HG03354 (cell line): ENCODE measurements at regions not wholly inside any gene's neighbourhood (a gene's known extent, or its start where the extent isn't known, plus 50 kb on each side); places are given as distances from the start of the nearest gene placed in this dataset.

Experiments used
- ATAC-seq: cut with Tn5 transposase; IDR thresholded peaks from one replicate; pipeline ENCODE4 v1.9.1; 2021; ENCODE audit warnings: mild to moderate bottlenecking; ENCODE audit not compliant: unreplicated experiment, poor library complexity, severe bottlenecking

DNA sequence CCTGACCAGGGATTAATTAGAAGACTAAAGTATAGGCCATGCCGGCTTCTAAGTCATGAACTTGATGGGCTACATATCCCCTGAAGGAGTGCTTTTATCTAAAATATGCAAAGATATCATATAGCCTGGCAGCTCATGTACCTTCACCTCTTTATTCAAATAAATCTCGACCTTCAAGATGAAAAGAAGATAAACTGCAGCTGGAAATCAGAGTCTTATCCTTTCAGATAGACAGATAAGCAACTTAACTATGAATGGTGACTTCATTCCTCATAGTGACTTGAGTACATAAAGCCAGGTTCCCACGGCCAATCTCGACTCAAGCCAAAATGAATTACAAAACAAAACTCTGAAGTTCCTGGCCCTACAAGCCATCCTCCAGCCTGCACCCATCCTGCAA is 165.3 kb upstream of the KLHL29 start:
- ATAC-seq, result no peak

DNA sequence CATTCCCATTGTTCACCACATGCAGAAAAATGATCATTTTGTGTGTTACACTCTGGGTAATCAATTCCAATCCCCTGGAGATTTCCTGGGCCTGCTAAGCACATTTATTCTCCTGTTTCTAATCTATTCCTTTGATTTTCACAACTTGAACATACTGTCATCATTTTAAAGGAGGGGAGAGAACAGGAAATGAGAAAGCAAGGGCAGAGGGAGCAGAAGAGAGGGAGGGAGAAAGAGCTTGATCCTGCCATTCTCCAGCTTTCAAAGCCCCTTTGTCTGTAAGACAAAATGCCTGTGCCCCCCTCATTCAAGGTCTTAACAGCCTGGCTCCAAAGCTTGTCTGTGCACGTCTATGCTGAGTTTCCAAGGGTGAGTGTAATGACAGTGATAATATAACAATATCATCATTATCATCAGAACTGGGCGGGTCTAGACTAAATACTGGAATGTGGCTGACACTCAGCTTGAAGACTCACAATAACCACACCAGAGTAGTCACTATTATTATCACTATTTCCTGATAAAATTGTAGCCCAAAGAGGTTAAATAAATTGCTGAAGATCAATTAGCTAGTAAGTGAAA is 164.4 kb upstream of the KLHL29 start:
- no peak for ATAC-seq

DNA sequence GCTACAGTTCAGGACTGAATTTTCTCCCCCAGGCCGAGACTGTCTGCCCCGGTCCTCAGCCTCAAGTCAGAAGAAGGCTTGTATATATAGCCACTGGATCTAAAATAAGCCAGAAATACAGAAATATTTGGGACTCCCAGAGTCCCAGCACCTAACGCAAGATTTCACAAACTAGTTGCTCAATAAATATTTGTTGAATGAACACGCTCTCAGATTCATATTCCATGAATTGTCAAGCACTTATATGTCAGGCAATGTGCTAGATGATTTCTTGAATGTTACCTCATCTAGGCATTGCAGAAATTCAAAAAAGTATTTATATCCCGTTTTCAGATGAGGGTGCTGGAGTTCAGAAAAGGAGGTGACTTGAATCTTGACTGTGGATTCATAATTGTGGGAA is 163.7 kb upstream of the KLHL29 start:
- no peak for ATAC-seq

DNA sequence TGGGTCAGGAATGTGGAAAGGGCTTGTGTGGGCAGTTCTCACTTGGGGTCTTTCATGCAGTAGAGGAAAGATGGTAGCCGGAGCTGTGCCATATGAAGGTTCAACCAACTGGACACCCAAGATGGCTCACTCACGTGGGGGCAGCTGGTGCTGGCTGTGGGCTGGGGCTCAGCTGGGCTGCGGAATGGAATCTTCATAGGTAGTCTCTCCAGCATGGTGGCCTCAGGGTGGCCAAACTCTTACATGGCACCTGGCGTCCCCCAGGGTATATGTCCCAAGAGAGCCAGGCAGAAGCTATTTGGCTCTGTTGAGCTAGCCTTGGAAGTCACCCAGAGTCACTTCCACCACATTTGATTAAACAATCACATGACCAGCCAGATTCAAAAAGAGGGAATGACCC is 163.1 kb upstream of the KLHL29 start:
- ATAC-seq, result no peak

DNA sequence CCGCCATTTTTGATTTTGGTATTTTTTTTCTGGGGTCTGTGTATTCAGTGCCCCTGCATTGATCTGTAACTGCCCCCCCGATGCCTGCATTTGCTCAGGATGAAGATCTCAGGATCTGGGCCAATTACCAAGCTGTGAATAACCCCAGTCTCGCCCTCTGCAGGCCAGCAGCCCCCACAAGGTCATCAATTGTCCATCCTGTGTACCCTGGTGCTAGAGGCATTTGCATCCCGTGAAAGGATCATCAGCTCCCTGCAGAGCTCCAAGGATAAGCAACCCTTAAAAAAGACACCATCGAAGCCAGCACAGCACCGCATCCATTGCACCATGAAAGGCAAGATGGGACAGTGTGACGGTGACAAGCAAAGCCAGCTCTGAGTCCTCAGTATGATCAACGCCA is 154.1 kb upstream of the KLHL29 start:
- no peak for ATAC-seq

DNA sequence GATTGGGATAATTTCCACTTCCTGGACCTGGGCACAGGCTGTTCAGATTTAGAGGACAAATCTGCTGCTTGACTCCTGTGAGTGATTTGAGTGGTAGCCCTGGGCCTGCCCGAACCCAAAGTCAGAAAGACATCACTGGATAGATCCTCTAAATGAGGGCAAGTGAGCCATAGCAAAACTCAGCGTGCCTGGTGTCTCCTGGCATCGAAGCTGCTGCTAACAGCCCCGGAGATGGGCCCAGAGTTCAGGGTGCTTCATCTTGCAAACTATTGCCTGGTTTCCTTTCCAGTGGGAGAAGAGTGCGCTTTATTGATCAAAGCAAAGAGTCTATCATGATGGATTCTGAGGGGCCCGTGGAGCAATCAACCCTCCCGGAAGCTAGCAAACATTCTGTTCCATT is 153.1 kb upstream of the KLHL29 start:
- ATAC-seq, result no peak

DNA sequence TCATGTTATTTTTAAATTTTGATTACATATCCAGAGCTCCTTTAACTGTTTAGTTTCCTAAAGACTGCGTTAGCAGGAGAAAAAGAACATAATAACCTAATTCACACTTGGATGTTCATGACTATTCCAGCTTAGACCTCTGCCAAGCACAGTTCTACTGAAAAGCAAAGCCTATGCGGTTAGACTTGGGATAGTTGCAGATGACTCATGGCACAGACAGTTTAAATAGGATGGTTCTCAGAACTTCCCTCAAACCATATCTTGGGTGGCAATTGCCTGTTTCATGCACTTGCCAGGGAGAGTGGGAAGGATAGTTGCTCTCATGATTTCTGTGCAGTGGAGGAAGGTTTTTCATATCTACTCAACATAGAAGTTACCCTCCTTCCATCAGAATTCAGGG is 149.7 kb upstream of the KLHL29 start:
- no peak for ATAC-seq

DNA sequence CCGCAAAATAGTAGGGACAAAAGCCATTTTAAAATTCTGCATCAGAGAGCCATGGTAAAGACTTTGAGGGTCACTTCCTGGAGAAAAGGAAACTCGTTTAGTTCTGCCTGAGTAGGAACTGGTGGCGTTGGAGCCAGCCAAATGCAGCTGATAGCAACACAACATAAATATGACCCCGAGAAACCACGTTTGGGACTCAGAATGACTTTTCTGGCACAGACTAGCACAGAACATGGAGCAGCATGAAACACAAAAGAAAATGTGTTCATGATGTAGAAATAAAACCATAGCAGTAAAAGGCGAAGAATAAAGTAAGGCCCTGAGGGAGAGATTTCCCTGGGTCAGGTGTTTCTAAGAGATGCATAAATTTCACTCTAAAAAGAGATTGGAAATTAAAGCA is 149.2 kb upstream of the KLHL29 start:
- ATAC-seq, result no peak

DNA sequence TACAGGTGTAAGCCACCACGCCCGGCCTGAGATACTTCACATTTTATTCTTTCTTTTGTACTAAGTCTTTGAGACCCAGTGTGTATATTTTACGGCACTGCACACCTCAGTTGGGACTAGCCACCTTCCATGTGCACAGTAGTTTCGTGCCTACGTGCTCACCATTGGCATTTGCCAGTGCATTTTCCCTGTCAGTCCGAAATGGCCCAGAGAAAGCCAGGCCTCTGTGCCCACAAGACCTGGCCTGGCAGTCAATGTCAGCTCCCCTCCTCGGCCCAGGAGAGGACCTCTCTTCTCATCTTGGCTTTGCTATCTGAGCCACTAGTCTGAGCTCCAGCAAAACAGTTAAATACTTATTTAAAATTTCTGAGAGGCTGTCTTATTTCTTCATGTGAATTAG is 147.8 kb upstream of the KLHL29 start:
- ATAC-seq, result no peak

DNA sequence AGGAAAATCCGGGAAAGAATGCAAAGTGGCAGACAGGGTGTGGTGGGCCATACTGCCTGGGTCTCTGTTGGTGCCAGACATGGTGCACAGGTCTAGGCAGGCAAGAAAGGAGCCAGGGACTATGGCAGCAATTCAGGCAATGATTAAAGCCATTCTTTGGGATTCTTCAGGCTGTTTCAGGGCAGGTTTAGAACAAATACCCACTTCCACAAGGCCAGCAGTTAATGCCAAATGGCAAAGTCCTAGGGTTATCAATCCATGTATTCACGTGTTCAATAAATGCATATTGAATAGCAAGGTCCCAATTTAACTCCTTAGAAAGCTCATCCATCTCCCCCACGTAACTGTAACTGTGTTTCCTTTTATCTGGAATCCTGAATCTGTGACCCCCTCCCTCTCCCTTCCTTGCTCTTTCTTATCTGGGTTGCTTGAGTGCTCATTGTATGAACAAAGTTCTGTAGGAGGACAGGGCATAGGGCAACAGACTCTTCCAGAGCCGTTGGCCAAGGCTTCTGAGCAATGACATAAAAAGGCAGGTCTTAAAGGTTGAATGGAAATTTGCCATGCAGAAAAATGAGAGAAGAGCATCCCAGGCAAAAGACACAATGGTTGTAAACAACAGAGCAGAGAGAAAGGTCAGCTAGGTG is 146.8 kb upstream of the KLHL29 start:
- ATAC-seq, result no peak

DNA sequence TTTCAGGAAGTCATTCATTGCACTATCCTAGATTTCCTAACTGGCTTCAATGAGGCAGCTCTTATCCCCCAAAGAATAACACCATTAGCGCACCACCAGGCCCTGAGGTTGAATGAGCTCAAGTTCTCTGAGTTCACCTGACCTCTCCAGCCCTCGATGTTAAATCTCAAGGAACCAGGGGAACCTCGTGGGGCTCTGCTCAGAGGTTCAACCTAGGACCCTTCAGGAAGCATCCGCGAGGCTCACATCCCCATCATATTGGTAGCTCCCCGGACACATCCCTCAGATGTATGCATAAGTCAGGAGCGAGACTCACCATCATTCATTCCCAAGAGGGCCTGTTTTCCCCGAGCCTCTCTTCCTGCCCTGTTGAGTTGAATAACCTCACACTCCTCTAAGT is 145.6 kb upstream of the KLHL29 start:
- ATAC-seq, result no peak

DNA sequence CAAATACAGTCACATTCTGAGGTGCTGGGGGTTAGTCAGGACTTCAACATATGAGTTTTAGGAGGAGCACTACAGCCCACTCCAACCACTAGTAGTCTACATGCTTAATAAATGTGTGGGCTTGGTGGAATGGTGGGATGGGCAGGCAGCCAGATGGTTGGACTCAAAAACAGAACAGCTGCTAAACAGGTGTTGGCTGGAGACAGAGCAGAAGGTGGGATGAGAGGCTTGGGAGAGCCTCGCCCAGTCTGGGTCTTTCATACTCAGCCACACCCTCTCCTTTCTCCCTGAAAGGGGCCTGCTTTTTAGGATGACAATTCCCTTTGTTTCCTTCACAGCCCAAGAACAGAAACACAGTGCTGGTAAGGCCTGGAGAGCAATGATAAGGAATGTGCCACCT is 143.9 kb upstream of the KLHL29 start:
- no peak for ATAC-seq

DNA sequence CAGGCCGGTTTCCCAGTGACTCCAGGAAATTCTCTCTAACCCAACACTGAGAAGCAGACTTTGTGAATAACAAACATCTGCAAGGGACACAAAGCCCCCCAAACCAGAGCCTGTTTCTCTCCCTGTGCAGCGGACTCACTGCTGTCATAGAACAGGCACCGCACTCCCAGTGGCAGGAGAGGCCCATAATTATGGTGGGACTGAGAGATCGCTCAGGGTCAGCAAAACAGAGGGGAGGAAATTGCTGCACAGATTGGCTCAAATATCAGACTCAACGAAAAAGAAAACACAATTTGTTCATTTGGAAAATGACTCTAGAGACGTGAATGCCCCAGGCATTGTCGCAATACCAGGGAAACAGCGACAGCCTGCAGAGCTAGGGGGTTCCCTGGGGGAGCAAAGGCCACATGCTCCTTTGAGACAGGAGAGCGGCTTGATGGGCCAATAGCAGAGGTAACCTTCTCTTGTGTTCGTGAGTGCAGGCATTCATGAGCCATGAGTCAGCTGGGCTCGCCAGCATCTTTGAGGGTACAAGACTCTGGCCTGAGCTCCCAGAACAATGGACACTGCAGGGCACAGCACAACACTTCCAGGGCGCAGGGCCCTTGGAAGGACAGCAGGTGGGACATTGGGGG is 143.3 kb upstream of the KLHL29 start:
- ATAC-seq, result no peak

DNA sequence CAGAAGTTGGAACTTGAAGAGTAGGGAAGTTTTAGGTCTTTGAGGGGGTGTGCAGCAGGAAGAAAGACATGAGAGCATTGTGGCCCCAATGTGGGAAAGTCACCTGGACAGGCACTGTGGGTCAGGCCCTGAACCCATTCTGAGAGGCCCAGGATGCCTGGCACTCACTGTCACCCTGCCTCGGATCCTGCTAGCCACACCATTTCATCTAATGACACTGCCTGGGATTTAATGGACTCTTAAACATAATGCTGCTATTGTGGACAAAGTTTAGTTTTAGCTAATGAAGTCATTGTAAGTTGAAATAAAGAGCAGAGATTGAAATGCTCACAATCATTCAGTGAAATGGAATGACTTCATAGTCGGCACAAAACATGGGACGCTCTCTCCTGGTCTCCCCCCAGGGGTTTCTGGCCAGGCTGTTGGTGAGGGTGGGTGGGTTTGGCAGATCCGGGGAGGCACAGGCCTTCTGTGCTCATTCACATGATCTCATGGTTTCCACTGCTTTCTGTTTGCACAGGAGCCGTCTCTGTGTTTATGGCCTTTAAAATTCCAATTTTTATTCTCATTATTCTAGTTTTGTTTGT is 141.8 kb upstream of the KLHL29 start:
- ATAC-seq, result no peak

DNA sequence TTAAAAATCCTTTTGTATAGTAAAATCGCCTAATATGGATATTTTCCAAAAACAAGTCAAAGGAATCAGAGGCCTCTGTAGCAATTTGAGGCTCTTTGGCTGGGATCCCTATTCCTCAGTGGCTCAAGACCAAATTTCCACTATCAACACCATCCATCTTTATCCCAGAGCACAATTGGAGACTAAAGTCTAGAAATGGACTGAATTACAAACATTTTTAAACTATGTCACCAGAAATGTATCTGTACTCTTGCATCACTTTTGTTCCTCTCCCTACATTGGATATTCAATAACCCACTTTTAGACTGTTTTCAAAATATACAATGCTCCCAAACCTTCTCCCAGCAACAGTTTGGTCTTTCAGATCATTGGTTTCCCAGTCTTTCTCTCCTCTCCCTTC is 140.4 kb upstream of the KLHL29 start:
- ATAC-seq, result no peak

DNA sequence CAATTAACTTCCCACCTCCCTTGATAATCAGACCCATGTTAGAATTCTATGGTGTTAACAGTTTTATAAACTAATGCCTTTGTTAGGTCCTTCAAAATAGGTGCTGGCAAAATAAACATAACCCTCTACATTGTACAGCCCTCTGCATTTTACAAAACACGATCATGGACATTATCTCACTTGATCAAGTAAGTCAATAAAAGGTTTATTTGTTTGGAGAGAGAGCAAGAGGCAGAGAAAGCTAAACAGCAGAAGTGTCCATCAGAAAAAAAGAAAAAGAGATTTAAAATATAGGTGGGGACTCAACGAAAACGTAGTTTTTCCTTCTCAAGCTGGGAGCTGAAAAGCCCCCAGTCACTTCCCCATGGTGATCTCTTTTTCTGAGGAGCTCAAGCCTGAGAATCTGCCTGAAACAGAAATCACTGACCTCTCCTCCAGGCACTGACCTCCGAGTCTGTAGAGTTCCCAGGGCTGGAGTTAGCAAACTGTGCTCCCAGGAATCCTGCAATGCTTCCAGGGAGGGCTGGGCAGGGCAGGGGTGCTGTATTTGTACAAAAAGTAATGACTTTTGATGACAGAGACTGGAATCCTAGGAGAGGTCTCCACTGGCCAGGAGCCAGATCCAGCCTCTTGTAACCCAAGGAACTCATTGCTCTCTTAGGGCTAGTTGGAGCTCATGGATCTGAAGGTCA is 137.8 kb upstream of the KLHL29 start:
- no peak for ATAC-seq

DNA sequence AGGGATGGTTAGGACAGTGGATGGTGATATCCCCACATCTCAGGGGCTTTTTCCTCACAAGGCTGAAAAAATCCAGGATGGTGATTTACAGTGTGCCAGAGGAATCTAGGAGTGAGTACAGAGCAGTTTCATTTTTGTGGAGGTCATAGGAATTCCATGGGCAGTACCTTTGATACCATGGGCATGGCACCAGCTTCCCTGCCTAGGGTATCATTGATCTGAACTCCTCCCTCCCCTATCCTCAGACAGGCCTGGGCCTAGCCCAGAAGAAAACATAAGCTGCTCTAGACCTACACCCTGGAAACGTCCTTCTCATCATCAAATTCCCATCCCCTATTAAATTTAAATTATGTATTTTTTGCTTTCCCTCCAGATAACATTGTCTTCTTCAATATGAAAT is 136.3 kb upstream of the KLHL29 start:
- no peak for ATAC-seq

DNA sequence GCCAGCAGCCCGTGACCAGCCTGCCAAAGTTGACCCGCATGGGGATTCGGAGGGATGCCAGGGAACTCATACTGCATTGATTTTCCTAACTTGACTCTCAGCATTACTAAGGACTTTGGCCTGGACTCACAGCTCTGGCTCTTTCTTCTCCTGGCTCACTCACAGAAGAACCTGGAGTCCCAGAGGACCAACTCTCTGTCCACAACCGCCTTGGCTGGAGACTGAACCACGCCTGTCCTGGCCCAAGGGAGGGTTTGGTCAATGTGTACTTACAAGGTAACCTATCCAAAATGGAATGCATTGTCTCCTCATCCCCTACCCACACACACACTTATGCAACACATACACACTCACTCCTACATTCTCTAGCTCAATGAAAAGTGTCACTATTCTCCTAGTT is 135.6 kb upstream of the KLHL29 start:
- ATAC-seq, result no peak

DNA sequence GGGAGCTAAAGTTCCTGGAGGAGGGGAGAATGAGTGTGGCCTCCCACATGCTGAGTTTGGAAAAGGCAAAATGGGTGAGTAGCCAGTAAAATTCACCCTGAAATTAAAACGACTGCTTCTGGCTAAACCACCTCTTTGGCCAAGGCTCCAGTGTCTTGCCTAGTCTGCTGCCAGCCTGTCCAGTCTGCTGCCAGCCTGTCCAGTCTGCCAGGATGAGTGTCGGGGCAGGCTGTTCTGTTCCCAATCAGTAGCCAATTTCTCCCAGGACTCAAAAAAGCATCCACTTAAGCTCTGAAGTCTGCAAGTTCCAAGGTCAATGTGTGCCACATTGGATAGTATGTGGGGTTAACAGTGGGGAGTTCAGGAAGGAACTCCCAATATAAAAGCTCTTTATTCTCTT is 134.6 kb upstream of the KLHL29 start:
- ATAC-seq, result no peak

DNA sequence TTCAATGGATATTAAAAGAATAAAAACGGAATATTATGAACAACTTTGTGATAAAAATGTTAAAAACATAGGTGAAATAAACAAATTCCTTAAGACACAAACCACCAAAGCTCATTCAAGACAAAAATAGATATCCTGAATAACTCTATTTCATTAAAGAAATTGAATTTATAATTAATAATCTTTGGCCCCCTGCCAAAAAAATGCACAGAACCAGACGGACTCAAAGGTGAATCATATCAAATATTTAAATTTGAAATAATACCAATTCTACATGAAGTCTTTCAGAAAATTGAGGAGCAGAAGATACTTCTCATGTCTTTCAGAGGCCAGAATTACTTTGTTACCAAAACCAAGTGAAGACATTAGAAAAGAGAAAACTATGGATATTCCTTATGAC is 128.3 kb upstream of the KLHL29 start:
- no peak for ATAC-seq

DNA sequence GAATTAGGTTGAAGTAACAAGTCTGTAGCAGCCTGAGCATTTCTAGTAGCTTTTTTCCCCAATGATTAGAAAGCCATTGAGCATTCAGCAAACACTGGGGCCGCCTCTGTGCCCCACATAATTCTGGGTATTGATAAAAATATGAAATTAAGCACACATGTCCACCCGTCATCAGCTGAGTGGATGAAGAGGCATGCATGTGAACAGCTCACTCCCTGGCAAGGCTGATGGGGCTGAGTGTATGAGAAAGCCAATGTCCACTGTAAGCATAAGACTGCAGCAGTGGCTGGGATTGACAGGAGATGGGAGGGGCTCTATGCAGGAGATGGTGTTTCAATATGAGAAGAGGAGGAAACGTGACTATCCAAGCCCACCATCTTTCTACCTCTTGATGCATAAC is 124.4 kb upstream of the KLHL29 start:
- ATAC-seq, result no peak
